ENCODE measurements at regions not wholly inside any gene's neighbourhood (a gene's known extent, or its start where the extent isn't known, plus 50 kb on each side); places are given as distances from the start of the nearest gene placed in this dataset.

DNA sequence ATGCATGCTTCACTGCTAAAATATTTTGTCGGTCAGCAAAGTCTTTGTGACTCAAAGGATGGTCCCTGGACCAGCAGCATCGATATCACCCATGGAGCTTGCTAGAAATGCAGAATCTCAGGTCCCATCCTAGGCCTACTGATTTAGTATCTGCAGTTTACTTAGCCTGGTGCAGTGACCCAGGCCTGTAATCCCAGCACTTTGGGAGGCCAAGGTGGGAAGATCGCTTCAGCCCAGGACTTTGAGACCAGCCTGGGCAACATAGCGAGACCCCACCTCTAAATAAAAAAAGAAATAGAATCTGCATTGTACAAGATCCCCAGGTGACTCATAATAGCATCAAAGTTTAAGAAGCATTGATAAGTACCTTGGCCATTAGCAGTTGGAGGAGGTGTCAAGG, 248.7 kb downstream of the CD83 start:
- no peaks in the 10 kb centered on the region for H4K20me1 ChIP-seq (ENCODE audit: control insufficient read depth, insufficient read depth)
- H3K4me1 ChIP-seq (ENCODE audit: control insufficient read depth, insufficient read depth, low read length): no peaks in the 10 kb centered on the region
- H2AFZ ChIP-seq (ENCODE audit: control insufficient read depth, low read depth, low read length): no peak overlapping the region
- WGBS (ENCODE audit: insufficient coverage, insufficient replicate concordance, low lambda C conversion rate, missing lambda C conversion rate): 36% methylated on average over 4 of the region's 4 CpGs
- DNase-seq (ENCODE audit: low read depth, low spot score): no peak
- H3K27ac ChIP-seq (ENCODE audit: control insufficient read depth, insufficient read depth): no peak overlapping the region
- no peak overlapping the region for H3K9ac ChIP-seq (ENCODE audit: control insufficient read depth, insufficient read depth, low read length)
- FAIRE-seq: no peak
- TF ChIP-seq BHLHE40 (IDR thresholded peaks at IDR 0.05; ENCODE audit: borderline replicate concordance in 1 of 2, low read depth in 2 of 2, low read length in 1 of 2) (no peak), BRCA1 (IDR thresholded peaks at IDR 0.05; ENCODE audit: low read depth, low read length) (no peak), IKZF1 (conservative IDR thresholded peaks at IDR 0.05) (no peak), SRF (IDR thresholded peaks at IDR 0.05; ENCODE audit: low read depth in 2 of 2, low read length in 2 of 2) (no peak), PAX5 (IDR thresholded peaks at IDR 0.05; ENCODE audit: borderline replicate concordance, low read depth, low read length) (no peak), NR2C1 (IDR thresholded peaks at IDR 0.05) (no peak), DPF2 (IDR thresholded peaks at IDR 0.05) (no peak), EZH2 (IDR thresholded peaks at IDR 0.05; ENCODE audit: borderline replicate concordance, control insufficient read depth, low read depth, low read length) (no peak), GATAD2B (conservative IDR thresholded peaks at IDR 0.05; ENCODE audit: low read depth) (no peak)
- TF ChIP-seq, protein P1, sequence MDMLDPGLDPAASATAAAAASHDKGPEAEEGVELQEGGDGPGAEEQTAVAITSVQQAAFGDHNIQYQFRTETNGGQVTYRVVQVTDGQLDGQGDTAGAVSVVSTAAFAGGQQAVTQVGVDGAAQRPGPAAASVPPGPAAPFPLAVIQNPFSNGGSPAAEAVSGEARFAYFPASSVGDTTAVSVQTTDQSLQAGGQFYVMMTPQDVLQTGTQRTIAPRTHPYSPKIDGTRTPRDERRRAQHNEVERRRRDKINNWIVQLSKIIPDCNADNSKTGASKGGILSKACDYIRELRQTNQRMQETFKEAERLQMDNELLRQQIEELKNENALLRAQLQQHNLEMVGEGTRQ (IDR thresholded peaks at IDR 0.05; ENCODE audit: borderline replicate concordance, low read depth, low read length): no peak
- TF ChIP-seq, protein P2, sequence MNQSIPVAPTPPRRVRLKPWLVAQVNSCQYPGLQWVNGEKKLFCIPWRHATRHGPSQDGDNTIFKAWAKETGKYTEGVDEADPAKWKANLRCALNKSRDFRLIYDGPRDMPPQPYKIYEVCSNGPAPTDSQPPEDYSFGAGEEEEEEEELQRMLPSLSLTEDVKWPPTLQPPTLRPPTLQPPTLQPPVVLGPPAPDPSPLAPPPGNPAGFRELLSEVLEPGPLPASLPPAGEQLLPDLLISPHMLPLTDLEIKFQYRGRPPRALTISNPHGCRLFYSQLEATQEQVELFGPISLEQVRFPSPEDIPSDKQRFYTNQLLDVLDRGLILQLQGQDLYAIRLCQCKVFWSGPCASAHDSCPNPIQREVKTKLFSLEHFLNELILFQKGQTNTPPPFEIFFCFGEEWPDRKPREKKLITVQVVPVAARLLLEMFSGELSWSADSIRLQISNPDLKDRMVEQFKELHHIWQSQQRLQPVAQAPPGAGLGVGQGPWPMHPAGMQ (IDR thresholded peaks at IDR 0.05; ENCODE audit: borderline replicate concordance): no peak
- TF ChIP-seq, protein P3, sequence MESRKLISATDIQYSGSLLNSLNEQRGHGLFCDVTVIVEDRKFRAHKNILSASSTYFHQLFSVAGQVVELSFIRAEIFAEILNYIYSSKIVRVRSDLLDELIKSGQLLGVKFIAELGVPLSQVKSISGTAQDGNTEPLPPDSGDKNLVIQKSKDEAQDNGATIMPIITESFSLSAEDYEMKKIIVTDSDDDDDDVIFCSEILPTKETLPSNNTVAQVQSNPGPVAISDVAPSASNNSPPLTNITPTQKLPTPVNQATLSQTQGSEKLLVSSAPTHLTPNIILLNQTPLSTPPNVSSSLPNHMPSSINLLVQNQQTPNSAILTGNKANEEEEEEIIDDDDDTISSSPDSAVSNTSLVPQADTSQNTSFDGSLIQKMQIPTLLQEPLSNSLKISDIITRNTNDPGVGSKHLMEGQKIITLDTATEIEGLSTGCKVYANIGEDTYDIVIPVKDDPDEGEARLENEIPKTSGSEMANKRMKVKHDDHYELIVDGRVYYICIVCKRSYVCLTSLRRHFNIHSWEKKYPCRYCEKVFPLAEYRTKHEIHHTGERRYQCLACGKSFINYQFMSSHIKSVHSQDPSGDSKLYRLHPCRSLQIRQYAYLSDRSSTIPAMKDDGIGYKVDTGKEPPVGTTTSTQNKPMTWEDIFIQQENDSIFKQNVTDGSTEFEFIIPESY (IDR thresholded peaks at IDR 0.05): no peak
- H3K27me3 ChIP-seq (replicated peaks in 1 of 2; ENCODE audit: control insufficient read depth in 2 of 2, insufficient read depth in 2 of 2, low read length in 1 of 2): no peaks in the 10 kb centered on the region; a peak in 1 of 4 replicates
- no TSS peak for BruUV-seq (replicated peaks)
- intact Hi-C loops (cut with micrococcal nuclease; ENCODE audit: unreplicated experiment) (no loop called here), in situ Hi-C loops (cut with MboI) (no loop called here)
- POLR2A ChIA-PET: no interaction called here
- SMC1A ChIA-PET (ENCODE audit: uncharacterized antibody, unreplicated experiment): interaction anchor here (0.6 kb wide), 1 partner anchor 470 kb away, joined by 4 read pairs; no protein-coding TSS in a partner anchor
- RAD21 ChIA-PET (ENCODE audit: unreplicated experiment): no interaction called here
- H3K9me3 ChIP-seq (replicated peaks; ENCODE audit: control insufficient read depth, insufficient read depth, low read length): no peaks in the 10 kb centered on the region
- H3K4me2 ChIP-seq (ENCODE audit: control insufficient read depth, insufficient read depth): no peak overlapping the region
- no peaks in the 10 kb centered on the region for H3K36me3 ChIP-seq (ENCODE audit: control insufficient read depth in 2 of 2, insufficient read depth in 2 of 2, low read length in 1 of 2)
- CTCF ChIA-PET: no interaction called here
- no peak for ATAC-seq
- H3K79me2 ChIP-seq (ENCODE audit: control insufficient read depth, insufficient read depth, low read length): no peaks in the 10 kb centered on the region
- no peak overlapping the region for H3K4me3 ChIP-seq

All from GM12878 (cell line).